Peyer's patch (tissue), 4 donors: ENCODE measurements at regions not wholly inside any gene's neighbourhood (a gene's known extent, or its start where the extent isn't known, plus 50 kb on each side); places are given as distances from the start of the nearest gene placed in this dataset.

Experiments
- DNase-seq, 3 donors: peaks; one replicate each; pipeline ENCODE4 v3.0.0-alpha.2; 2017 to 2019
- H3K27ac ChIP-seq, 4 donors: fragments of 200-600 bp; sonication (generic); one replicate each; pipeline ENCODE4 v1.5.1; 2016 to 2019
- H3K27me3 ChIP-seq, 2 donors: fragments of 200-600 bp; sonication (generic); one replicate each; pipeline ENCODE4 v1.5.1; 2019
- H3K36me3 ChIP-seq, 3 donors: fragments of 200-600 bp; sonication (generic); one replicate each; pipeline ENCODE4 v1.5.1; 2016 to 2019
- H3K4me1 ChIP-seq, 4 donors: fragments of 200-600 bp; sonication (generic); one replicate each; pipeline ENCODE4 v1.5.1; 2016 to 2019
- H3K4me3 ChIP-seq, 4 donors: fragments of 200-600 bp; sonication (generic); 1 replicate in 3 of 4; 2 replicates in 1 of 4; pipeline ENCODE4 v1.5.1; 2016 to 2019; ENCODE audit warnings: mild to moderate bottlenecking in 1 of 4
- H3K9me3 ChIP-seq, 4 donors: fragments of 200-600 bp; sonication (generic); one replicate each; pipeline ENCODE4 v1.5.1; 2016 to 2019; ENCODE audit warnings: mild to moderate bottlenecking in 1 of 4
- CTCF ChIP-seq, 6 experiments: fragments of 450-650 bp in 4 of 6; fragments of 200-600 bp in 2 of 6; sonication (generic) in 1 of 6; IDR thresholded peaks; one replicate each; pipeline ENCODE4 v1.5.1; 2017 to 2019; ENCODE audit warnings: antibody characterized with exemption in 6 of 6, mild to moderate bottlenecking in 3 of 6, moderate library complexity in 1 of 6
- POLR2A ChIP-seq, 2 donors: fragments of 450-650 bp; IDR thresholded peaks; one replicate each; pipeline ENCODE4 v1.5.1; 2017; ENCODE audit warnings: antibody characterized with exemption in 2 of 2, mild to moderate bottlenecking in 2 of 2, moderate library complexity in 2 of 2

GRCh38 chr1:112309499-112309898 lies 86.5 kb upstream of the CTTNBP2NL start:
- H3K27ac ChIP-seq, result no peak overlapping the region
- H3K9me3 ChIP-seq, result no peaks in the 10 kb centered on the region
- no peaks in the 10 kb centered on the region for H3K27me3 ChIP-seq
- TF ChIP-seq CTCF (IDR thresholded peaks at IDR 0.05) (no peak), POLR2A (IDR thresholded peaks at IDR 0.05) (no peak)
- H3K4me1 ChIP-seq, result no peaks in the 10 kb centered on the region
- DNase-seq, result no peak
- no peak overlapping the region for H3K4me3 ChIP-seq
- no peaks in the 10 kb centered on the region for H3K36me3 ChIP-seq

- TF ChIP-seq CTCF (IDR thresholded peaks at IDR 0.05) (no peak), POLR2A (IDR thresholded peaks at IDR 0.05) (no peak)
- Histone ChIP-seq H3K4me1 (no peaks in the 10 kb centered on the region), H3K27me3 (no peaks in the 10 kb centered on the region), H3K36me3 (no peaks in the 10 kb centered on the region), H3K27ac (no peak overlapping the region), H3K9me3 (no peaks in the 10 kb centered on the region), H3K4me3 (no peak overlapping the region)
- no peak for DNase-seq
Observed at GRCh38 chr1:112312315-112312714, 83.7 kb upstream of the CTTNBP2NL start.

- DNase-seq, result no peak
- Histone ChIP-seq H3K27me3 (no peaks in the 10 kb centered on the region), H3K36me3 (no peaks in the 10 kb centered on the region), H3K9me3 (no peaks in the 10 kb centered on the region), H3K27ac (no peak overlapping the region), H3K4me3 (no peak overlapping the region), H3K4me1 (no peaks in the 10 kb centered on the region)
- TF ChIP-seq CTCF (IDR thresholded peaks at IDR 0.05) (no peak), POLR2A (IDR thresholded peaks at IDR 0.05) (no peak)
Observed at GRCh38 chr1:112312879-112313278, 83.1 kb upstream of the CTTNBP2NL start.

GRCh38 chr1:112316254-112316913 lies 79.6 kb upstream of the CTTNBP2NL start:
- peak overlapping the region in 3 of 4 donors; percentile 25 to 55 (median 42) for H3K27ac ChIP-seq
- DNase-seq, result no peak
- TF ChIP-seq POLR2A (IDR thresholded peaks at IDR 0.05) (no peak), CTCF (IDR thresholded peaks at IDR 0.05) (no peak)

GRCh38 chr1:112317140-112317539 lies 78.9 kb upstream of the CTTNBP2NL start:
- DNase-seq, result no peak
- Histone ChIP-seq H3K36me3 (no peaks in the 10 kb centered on the region), H3K27ac (peak overlapping the region in 2 of 4 donors; percentile 42 to 55)

More at GRCh38 chr1:112316254-112316913, 79.6 kb upstream of the CTTNBP2NL start:
- Histone ChIP-seq H3K4me1 (no peaks in the 10 kb centered on the region), H3K27me3 (no peaks in the 10 kb centered on the region), H3K36me3 (no peaks in the 10 kb centered on the region), H3K9me3 (no peaks in the 10 kb centered on the region), H3K4me3 (no peak overlapping the region)

More at GRCh38 chr1:112317140-112317539, 78.9 kb upstream of the CTTNBP2NL start:
- no peaks in the 10 kb centered on the region for H3K4me1 ChIP-seq
- no peaks in the 10 kb centered on the region for H3K27me3 ChIP-seq
- H3K4me3 ChIP-seq, result no peak overlapping the region
- TF ChIP-seq POLR2A (IDR thresholded peaks at IDR 0.05), result no peak
- no peak for TF ChIP-seq CTCF (IDR thresholded peaks at IDR 0.05)
- H3K9me3 ChIP-seq, result no peaks in the 10 kb centered on the region
